B cell (primary cell): ENCODE measurements at regions not wholly inside any gene's neighbourhood (a gene's known extent, or its start where the extent isn't known, plus 50 kb on each side); places are given as distances from the start of the nearest gene placed in this dataset.

Experiments
- CTCF ChIP-seq: fragments of 200-600 bp; IDR thresholded peaks from one replicate; pipeline ENCODE4 v1.8.0; 2022; ENCODE audit warnings: antibody characterized with exemption, mild to moderate bottlenecking
- EZH2 ChIP-seq: IDR thresholded peaks from 2 replicates; pipeline ENCODE4 v1.6.1; 2012; ENCODE audit warnings: borderline replicate concordance, low read depth, mild to moderate bottlenecking, moderate library complexity, low read length; ENCODE audit not compliant: insufficient read depth, poor library complexity, severe bottlenecking

- no peak for TF ChIP-seq CTCF
- no peak for TF ChIP-seq EZH2
Measured at GRCh38 chr1:163422738-163423404, 101.1 kb downstream of the NUF2 start.
